ENCODE measurements at regions not wholly inside any gene's neighbourhood (a gene's known extent, or its start where the extent isn't known, plus 50 kb on each side); places are given as distances from the start of the nearest gene placed in this dataset.
A peak's percentile ranks its signal among the peaks of the same experiment; 100 is the strongest.

DNA sequence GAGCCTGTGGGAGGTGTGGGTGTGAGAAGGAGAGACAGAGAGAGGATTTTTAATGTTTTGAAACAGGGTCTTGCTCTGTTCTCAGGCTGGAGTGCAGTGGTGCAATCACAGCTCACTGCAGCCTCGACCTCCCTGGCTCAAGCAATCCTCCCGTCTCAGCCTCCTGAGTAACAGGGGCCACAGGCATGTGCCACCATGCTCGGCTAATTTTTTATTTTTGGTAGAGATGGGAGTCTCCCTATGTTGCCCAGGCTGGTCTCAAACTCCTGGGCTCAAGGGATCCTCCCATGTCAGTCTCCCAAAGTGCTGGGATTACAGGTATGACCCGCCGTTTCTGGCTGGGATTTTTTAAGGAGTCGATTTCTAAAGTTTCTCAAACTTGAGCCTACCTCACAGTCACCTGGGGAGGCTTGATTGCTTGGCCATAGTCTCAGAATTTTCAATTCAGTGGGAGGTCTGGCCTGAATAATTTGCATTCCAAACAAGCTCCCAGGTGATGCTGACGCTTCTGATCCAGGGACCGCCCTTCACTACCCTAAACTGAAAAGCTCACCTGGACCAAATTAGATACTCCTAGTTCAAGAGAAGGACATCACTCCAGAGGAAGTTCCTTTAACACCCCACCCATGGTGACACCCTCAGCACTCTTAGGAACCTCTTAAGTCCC, 70.8 kb upstream of the SLC1A4 start:
- POLR2A ChIA-PET = no interaction called here
- no peak for ATAC-seq
- Histone ChIP-seq H3K4me3 (ENCODE audit: low read depth in 2 of 2, low read length in 2 of 2) (peak overlapping the region; percentile 40 to 58), H3K4me1 (ENCODE audit: control insufficient read depth, insufficient read depth, low read length) (no peaks in the 10 kb centered on the region), H3K27ac (ENCODE audit: low read length) (no peak overlapping the region), H3K36me3 (ENCODE audit: control insufficient read depth, insufficient read depth, low read length) (no peaks in the 10 kb centered on the region), H3K9me3 (ENCODE audit: control insufficient read depth, insufficient read depth, low read depth, low read length) (no peaks in the 10 kb centered on the region), H3K27me3 (ENCODE audit: control insufficient read depth, insufficient read depth, low read length) (no peaks in the 10 kb centered on the region)
- intact Hi-C loops (cut with micrococcal nuclease; ENCODE audit: unreplicated experiment) = loop anchor here (10.0 kb wide), 1 partner anchor 246 kb away; no protein-coding TSS in a partner anchor
- DNase-seq (ENCODE audit: low read depth, low spot score) = no peak
- in situ Hi-C loops (cut with HindIII; ENCODE audit: low pct_unique_long_range_greater_than_20kb, low sequenced_read_pairs) = no loop called here
- BruUV-seq (replicated peaks) = no TSS peak
- CTCF ChIA-PET = interaction anchor here (0.6 to 1.5 kb wide), 10 partner anchors 10 to 657 kb away, joined by 3 to 12 read pairs (median 4); no protein-coding TSS in a partner anchor
- TF ChIP-seq, protein P1, sequence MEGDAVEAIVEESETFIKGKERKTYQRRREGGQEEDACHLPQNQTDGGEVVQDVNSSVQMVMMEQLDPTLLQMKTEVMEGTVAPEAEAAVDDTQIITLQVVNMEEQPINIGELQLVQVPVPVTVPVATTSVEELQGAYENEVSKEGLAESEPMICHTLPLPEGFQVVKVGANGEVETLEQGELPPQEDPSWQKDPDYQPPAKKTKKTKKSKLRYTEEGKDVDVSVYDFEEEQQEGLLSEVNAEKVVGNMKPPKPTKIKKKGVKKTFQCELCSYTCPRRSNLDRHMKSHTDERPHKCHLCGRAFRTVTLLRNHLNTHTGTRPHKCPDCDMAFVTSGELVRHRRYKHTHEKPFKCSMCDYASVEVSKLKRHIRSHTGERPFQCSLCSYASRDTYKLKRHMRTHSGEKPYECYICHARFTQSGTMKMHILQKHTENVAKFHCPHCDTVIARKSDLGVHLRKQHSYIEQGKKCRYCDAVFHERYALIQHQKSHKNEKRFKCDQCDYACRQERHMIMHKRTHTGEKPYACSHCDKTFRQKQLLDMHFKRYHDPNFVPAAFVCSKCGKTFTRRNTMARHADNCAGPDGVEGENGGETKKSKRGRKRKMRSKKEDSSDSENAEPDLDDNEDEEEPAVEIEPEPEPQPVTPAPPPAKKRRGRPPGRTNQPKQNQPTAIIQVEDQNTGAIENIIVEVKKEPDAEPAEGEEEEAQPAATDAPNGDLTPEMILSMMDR (IDR thresholded peaks at IDR 0.05) = no peak
- TF ChIP-seq, protein P2, sequence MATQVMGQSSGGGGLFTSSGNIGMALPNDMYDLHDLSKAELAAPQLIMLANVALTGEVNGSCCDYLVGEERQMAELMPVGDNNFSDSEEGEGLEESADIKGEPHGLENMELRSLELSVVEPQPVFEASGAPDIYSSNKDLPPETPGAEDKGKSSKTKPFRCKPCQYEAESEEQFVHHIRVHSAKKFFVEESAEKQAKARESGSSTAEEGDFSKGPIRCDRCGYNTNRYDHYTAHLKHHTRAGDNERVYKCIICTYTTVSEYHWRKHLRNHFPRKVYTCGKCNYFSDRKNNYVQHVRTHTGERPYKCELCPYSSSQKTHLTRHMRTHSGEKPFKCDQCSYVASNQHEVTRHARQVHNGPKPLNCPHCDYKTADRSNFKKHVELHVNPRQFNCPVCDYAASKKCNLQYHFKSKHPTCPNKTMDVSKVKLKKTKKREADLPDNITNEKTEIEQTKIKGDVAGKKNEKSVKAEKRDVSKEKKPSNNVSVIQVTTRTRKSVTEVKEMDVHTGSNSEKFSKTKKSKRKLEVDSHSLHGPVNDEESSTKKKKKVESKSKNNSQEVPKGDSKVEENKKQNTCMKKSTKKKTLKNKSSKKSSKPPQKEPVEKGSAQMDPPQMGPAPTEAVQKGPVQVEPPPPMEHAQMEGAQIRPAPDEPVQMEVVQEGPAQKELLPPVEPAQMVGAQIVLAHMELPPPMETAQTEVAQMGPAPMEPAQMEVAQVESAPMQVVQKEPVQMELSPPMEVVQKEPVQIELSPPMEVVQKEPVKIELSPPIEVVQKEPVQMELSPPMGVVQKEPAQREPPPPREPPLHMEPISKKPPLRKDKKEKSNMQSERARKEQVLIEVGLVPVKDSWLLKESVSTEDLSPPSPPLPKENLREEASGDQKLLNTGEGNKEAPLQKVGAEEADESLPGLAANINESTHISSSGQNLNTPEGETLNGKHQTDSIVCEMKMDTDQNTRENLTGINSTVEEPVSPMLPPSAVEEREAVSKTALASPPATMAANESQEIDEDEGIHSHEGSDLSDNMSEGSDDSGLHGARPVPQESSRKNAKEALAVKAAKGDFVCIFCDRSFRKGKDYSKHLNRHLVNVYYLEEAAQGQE (IDR thresholded peaks at IDR 0.05; ENCODE audit: insufficient read depth in 1 of 2, low read depth in 2 of 2, low read length in 1 of 2) = no peak
- TF ChIP-seq TCF7L2 (IDR thresholded peaks at IDR 0.05; ENCODE audit: low read depth, low read length) (no peak), POLR2AphosphoS5 (IDR thresholded peaks at IDR 0.05; ENCODE audit: low read depth, low read length) (no peak)

DNA sequence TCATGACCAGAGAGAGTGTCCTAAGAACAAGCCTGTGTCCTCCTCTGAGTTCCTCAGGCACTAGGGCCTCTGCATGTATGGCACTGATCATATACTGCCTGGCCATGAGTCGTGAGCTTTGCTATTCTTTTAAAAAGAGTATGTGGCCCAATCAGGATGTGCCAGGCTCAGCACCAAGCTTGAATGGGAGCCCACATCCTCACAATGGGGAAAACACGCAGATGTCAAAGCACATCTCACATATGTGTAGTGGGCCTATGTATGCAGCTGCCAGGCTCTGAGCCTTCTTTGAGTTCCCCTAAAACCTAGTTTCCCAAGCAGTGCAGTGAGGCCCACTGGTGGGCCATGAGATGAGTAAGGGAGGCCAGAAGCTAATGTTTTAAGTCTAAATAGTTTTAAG, 69.9 kb upstream of the SLC1A4 start:
- no peaks in the 10 kb centered on the region for H3K4me1 ChIP-seq (ENCODE audit: control insufficient read depth, insufficient read depth, low read length)
- H3K9me3 ChIP-seq (ENCODE audit: control insufficient read depth, insufficient read depth, low read depth, low read length) = no peaks in the 10 kb centered on the region
- H3K27ac ChIP-seq (ENCODE audit: low read length) = no peak overlapping the region
- no peak overlapping the region for H3K4me3 ChIP-seq (ENCODE audit: low read depth in 2 of 2, low read length in 2 of 2)
- TF ChIP-seq, protein P1 (IDR thresholded peaks at IDR 0.05) = no peak
- TF ChIP-seq POLR2AphosphoS5 (IDR thresholded peaks at IDR 0.05; ENCODE audit: low read depth, low read length) = no peak
- no peak for TF ChIP-seq TCF7L2 (IDR thresholded peaks at IDR 0.05; ENCODE audit: low read depth, low read length)
- TF ChIP-seq, protein P2 (IDR thresholded peaks at IDR 0.05; ENCODE audit: insufficient read depth in 1 of 2, low read depth in 2 of 2, low read length in 1 of 2) = no peak
- TF ChIP-seq SIN3A (IDR thresholded peaks at IDR 0.05; ENCODE audit: borderline replicate concordance, insufficient read depth, low read depth, low read length) = no peak
- ATAC-seq (no peak), DNase-seq (ENCODE audit: low read depth, low spot score) (no peak)
- no TSS peak for BruUV-seq (replicated peaks)
- H3K27me3 ChIP-seq (ENCODE audit: control insufficient read depth, insufficient read depth, low read length) = no peaks in the 10 kb centered on the region
- intact Hi-C loops (cut with micrococcal nuclease; ENCODE audit: unreplicated experiment) (loop anchor here (10.0 kb wide), 1 partner anchor 246 kb away; no protein-coding TSS in a partner anchor), in situ Hi-C loops (cut with HindIII; ENCODE audit: low pct_unique_long_range_greater_than_20kb, low sequenced_read_pairs) (no loop called here)
- CTCF ChIA-PET = interaction anchor here (0.6 kb wide), 2 partner anchors 219 to 358 kb away, joined by 3 read pairs; no protein-coding TSS in a partner anchor
- no peaks in the 10 kb centered on the region for H3K36me3 ChIP-seq (ENCODE audit: control insufficient read depth, insufficient read depth, low read length)
- POLR2A ChIA-PET = interaction anchor here (0.6 kb wide), 1 partner anchor 123 kb away, joined by 3 read pairs; no protein-coding TSS in a partner anchor
